AG10803 (cell line): ENCODE measurements at regions not wholly inside any gene's neighbourhood (a gene's known extent, or its start where the extent isn't known, plus 50 kb on each side); places are given as distances from the start of the nearest gene placed in this dataset.

Source experiments
- DNase-seq: peaks from one replicate; pipeline ENCODE4 v3.0.0; 2010; ENCODE audit warnings: low read depth
- H3K4me3 ChIP-seq: 2 replicates; pipeline ENCODE4 v1.5.1; 2011; ENCODE audit warnings: mild to moderate bottlenecking, low read length, control low read depth
- CTCF ChIP-seq: conservative IDR thresholded peaks from 2 replicates; pipeline ENCODE4 v1.5.1; 2011; ENCODE audit warnings: mild to moderate bottlenecking, low read length, control low read depth, inconsistent platforms

GRCh38 chr2:226180281-226180884, 619.2 kb downstream of the IRS1 start:
- DNase-seq, result no peak
- H3K4me3 ChIP-seq, result no peak overlapping the region
- TF ChIP-seq CTCF, result no peak

GRCh38 chr2:226179010-226179409, 620.6 kb downstream of the IRS1 start:
- no peak overlapping the region for H3K4me3 ChIP-seq
- DNase-seq, result no peak
- TF ChIP-seq CTCF, result no peak

GRCh38 chr2:226176283-226176984, 623.2 kb downstream of the IRS1 start:
- TF ChIP-seq CTCF, result no peak
- no peak overlapping the region for H3K4me3 ChIP-seq
- DNase-seq, result no peak

GRCh38 chr2:226174390-226174789, 625.2 kb downstream of the IRS1 start:
- no peak overlapping the region for H3K4me3 ChIP-seq
- no peak for TF ChIP-seq CTCF
- DNase-seq, result no peak

GRCh38 chr2:226172939-226173338, 626.7 kb downstream of the IRS1 start:
- no peak overlapping the region for H3K4me3 ChIP-seq
- no peak for DNase-seq
- no peak for TF ChIP-seq CTCF

GRCh38 chr2:226172309-226172708, 627.3 kb downstream of the IRS1 start:
- TF ChIP-seq CTCF, result no peak
- no peak overlapping the region for H3K4me3 ChIP-seq
- no peak for DNase-seq

GRCh38 chr2:226169751-226170581, 629.7 kb downstream of the IRS1 start:
- DNase-seq, result no peak
- TF ChIP-seq CTCF, result no peak
- H3K4me3 ChIP-seq, result no peak overlapping the region
